Colonic mucosa (tissue), 4 donors: ENCODE measurements at regions not wholly inside any gene's neighbourhood (a gene's known extent, or its start where the extent isn't known, plus 50 kb on each side); places are given as distances from the start of the nearest gene placed in this dataset.

Experiments used
- DNase-seq: peaks from one replicate; pipeline ENCODE4 v3.0.0-alpha.2; 2020
- H3K27ac ChIP-seq: fragments of 200-600 bp; one replicate; pipeline ENCODE4 v1.8.0; 2021
- H3K27me3 ChIP-seq: fragments of 200-600 bp; one replicate; pipeline ENCODE4 v1.8.0; 2021
- H3K36me3 ChIP-seq: fragments of 200-600 bp; one replicate; pipeline ENCODE4 v1.8.0; 2021
- H3K4me1 ChIP-seq: fragments of 200-600 bp; one replicate; pipeline ENCODE4 v1.8.0; 2021; ENCODE audit warnings: mild to moderate bottlenecking
- H3K4me3 ChIP-seq: fragments of 200-600 bp; one replicate; pipeline ENCODE4 v1.8.0; 2021
- H3K9ac ChIP-seq, 2 donors: one replicate each; pipeline ENCODE4 v1.7.0; 2013; ENCODE audit warnings: control low read depth in 2 of 2, low read depth in 2 of 2, low read length in 2 of 2
- H3K9me3 ChIP-seq: fragments of 200-600 bp; one replicate; pipeline ENCODE4 v1.8.0; 2021
- CTCF ChIP-seq: fragments of 200-600 bp; IDR thresholded peaks from one replicate; pipeline ENCODE4 v1.8.0; 2022; ENCODE audit warnings: antibody characterized with exemption, mild to moderate bottlenecking
- intact Hi-C: fragments of 100-400 bp; cut with DNase I; formaldehyde crosslinking; loops from one replicate; pipeline ENCODE4 v1.14.1; 2022
- donor health status: healthy.
- donor health status: DM: no; HTN: no; CAD: no.
- donor health status: DM: no; HTN: no; CAD: no.

GRCh38 chr4:149214301-149214700 is 601.3 kb downstream of the IQCM start:
- no peak for DNase-seq
- Histone ChIP-seq H3K4me3 (no peak overlapping the region), H3K9me3 (no peaks in the 10 kb centered on the region), H3K27me3 (no peaks in the 10 kb centered on the region), H3K36me3 (no peaks in the 10 kb centered on the region), H3K4me1 (no peaks in the 10 kb centered on the region), H3K27ac (no peak overlapping the region), H3K9ac (no peak overlapping the region)
- intact Hi-C loops = no loop called here
- TF ChIP-seq CTCF = no peak

DNA sequence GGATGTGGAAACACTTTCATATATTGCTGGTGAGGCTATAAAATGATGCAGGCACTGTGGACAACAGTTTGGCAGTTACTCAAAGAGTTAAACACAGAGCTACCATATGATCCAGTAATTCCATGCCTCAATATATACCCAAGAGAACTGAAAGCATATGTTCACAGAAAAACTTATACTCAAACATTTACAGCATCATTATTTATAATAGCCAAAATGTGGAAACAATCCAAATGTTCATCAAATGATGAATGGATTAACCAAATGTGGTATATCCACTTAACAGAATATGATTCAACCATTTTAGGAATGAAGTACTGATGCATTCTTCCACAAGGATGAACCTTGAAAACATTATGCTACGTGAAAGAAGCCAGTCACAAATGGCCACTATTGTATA is 603.8 kb downstream of the IQCM start:
- no peak for TF ChIP-seq CTCF
- no peaks in the 10 kb centered on the region for H3K27me3 ChIP-seq
- no peak overlapping the region for H3K27ac ChIP-seq
- intact Hi-C loops = no loop called here
- no peak for DNase-seq
- no peak overlapping the region for H3K9ac ChIP-seq
- no peak overlapping the region for H3K4me3 ChIP-seq
- H3K9me3 ChIP-seq = no peaks in the 10 kb centered on the region
- no peaks in the 10 kb centered on the region for H3K4me1 ChIP-seq
- no peaks in the 10 kb centered on the region for H3K36me3 ChIP-seq

DNA sequence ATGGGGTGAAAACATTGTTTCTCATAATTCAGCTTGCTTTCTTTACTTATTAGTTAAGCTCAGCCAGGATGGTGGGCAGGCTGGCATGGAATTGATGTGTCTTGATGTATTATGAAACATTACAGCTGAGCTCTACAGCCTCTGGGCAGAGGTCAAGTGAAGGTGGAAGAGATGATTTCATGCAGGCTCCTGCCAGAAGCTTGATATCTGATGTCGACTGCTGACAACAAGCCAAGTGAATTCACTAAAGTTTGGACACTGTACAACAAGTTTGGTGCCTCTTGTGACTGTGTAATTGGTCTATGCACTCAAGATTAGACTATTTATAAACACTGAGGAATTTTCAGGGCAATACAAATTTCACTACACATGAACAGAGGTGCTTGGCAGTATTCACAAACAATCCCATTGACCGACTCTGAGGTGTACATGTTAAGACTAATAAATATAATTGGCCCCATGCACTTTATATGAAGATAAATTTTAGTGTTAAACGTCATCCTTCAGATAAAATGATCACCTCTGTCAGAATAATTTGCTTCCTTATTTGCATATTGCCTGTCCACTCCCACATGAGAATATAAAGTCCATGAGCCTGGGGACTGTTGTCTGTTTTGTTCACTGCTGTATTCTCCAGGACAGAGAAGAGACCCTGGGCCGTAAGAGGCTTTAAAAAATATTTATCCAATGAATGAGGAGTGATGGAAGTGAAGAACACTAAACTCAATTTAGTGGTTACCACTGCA is 612.2 kb downstream of the IQCM start:
- no peak for TF ChIP-seq CTCF
- intact Hi-C loops = no loop called here
- DNase-seq = no peak
- Histone ChIP-seq H3K4me1 (no peaks in the 10 kb centered on the region), H3K9ac (no peak overlapping the region), H3K4me3 (no peak overlapping the region), H3K36me3 (no peaks in the 10 kb centered on the region), H3K9me3 (no peaks in the 10 kb centered on the region), H3K27ac (no peak overlapping the region), H3K27me3 (no peaks in the 10 kb centered on the region)

DNA sequence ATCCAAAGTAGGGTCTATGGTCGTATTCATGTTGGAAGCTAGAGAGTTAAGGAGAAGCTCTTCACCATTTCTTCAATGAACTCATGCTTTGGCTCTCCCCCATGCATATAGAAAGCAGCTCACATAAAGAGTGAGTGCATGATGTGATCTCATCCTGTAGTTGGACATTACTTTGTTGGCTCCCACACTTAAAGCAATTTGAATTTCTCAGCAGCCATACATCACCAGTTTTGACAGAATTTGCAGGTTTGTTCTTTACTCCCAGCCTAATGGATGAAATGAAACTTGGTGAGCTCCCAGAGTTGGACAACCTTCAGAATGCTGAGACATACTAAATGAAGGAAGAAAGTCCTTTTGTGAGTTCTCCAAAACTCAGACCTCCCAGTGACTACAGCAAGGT is 613.5 kb downstream of the IQCM start:
- no peak for TF ChIP-seq CTCF
- Histone ChIP-seq H3K9me3 (no peaks in the 10 kb centered on the region), H3K27me3 (no peaks in the 10 kb centered on the region), H3K4me1 (no peaks in the 10 kb centered on the region), H3K9ac (no peak overlapping the region), H3K36me3 (no peaks in the 10 kb centered on the region), H3K4me3 (no peak overlapping the region), H3K27ac (no peak overlapping the region)
- DNase-seq = no peak
- intact Hi-C loops = no loop called here

- Histone ChIP-seq H3K27me3 (no peaks in the 10 kb centered on the region), H3K4me3 (no peak overlapping the region), H3K9me3 (no peaks in the 10 kb centered on the region), H3K4me1 (no peaks in the 10 kb centered on the region), H3K36me3 (no peaks in the 10 kb centered on the region), H3K27ac (no peak overlapping the region), H3K9ac (no peak overlapping the region)
- DNase-seq = no peak
- intact Hi-C loops = no loop called here
- TF ChIP-seq CTCF = no peak
These were observed 616.0 kb downstream of the IQCM start for GRCh38 chr4:149199594-149199993.
